ENCODE measurements at regions not wholly inside any gene's neighbourhood (a gene's known extent, or its start where the extent isn't known, plus 50 kb on each side); places are given as distances from the start of the nearest gene placed in this dataset.
"Not testable (repeated sequence)": the region's sequence is repeated elsewhere in the genome, so short reads cannot be mapped to it uniquely, and the experiment has no call there.

- no peak for DNase-seq (ENCODE audit: low read depth in 3 of 3)
Observed at GRCh38 chr11:82533628-82534327, 199.9 kb downstream of the FAM181B start.

GRCh38 chr11:82529936-82530335, 203.7 kb downstream of the FAM181B start:
- DNase-seq (ENCODE audit: low read depth in 3 of 3) = no peak

- DNase-seq (ENCODE audit: low read depth in 3 of 3) = no peak
Observed at GRCh38 chr11:82527081-82527584, 206.5 kb downstream of the FAM181B start.

GRCh38 chr11:82523141-82523540, 210.5 kb downstream of the FAM181B start:
- no peak for DNase-seq (ENCODE audit: low read depth in 3 of 3)

- DNase-seq (ENCODE audit: low read depth in 3 of 3) = no peak
Observed at GRCh38 chr11:82521427-82521826, 212.2 kb downstream of the FAM181B start.

GRCh38 chr11:82507288-82507687, 226.4 kb downstream of the FAM181B start:
- DNase-seq (ENCODE audit: low read depth in 3 of 3) = no peak

GRCh38 chr11:82505379-82505778, 228.3 kb downstream of the FAM181B start:
- DNase-seq (ENCODE audit: low read depth in 3 of 3) = no peak

GRCh38 chr11:82501174-82501573, 232.5 kb downstream of the FAM181B start:
- DNase-seq (ENCODE audit: low read depth in 3 of 3) = not testable (repeated sequence)

GRCh38 chr11:82494988-82495432, 238.7 kb downstream of the FAM181B start:
- no peak for DNase-seq (ENCODE audit: low read depth in 3 of 3)

GRCh38 chr11:82474876-82475275, 258.8 kb downstream of the FAM181B start:
- DNase-seq (ENCODE audit: low read depth in 3 of 3) = no peak

- DNase-seq (ENCODE audit: low read depth in 3 of 3) = no peak
Observed at GRCh38 chr11:82465481-82465880, 268.2 kb downstream of the FAM181B start.

- DNase-seq (ENCODE audit: low read depth in 3 of 3) = no peak
Observed at GRCh38 chr11:82462608-82463242, 270.9 kb downstream of the FAM181B start.

- DNase-seq (ENCODE audit: low read depth in 3 of 3) = no peak
Observed at GRCh38 chr11:82458761-82459160, 274.9 kb downstream of the FAM181B start.

- DNase-seq (ENCODE audit: low read depth in 3 of 3) = no peak
Observed at GRCh38 chr11:82458147-82458546, 275.5 kb downstream of the FAM181B start.

GRCh38 chr11:82450996-82451395, 282.7 kb downstream of the FAM181B start:
- DNase-seq (ENCODE audit: low read depth in 3 of 3) = no peak

- DNase-seq (ENCODE audit: low read depth in 3 of 3) = no peak
Observed at GRCh38 chr11:82406611-82407010, 327.1 kb downstream of the FAM181B start.

GRCh38 chr11:82405421-82405820, 328.2 kb downstream of the FAM181B start:
- no peak for DNase-seq (ENCODE audit: low read depth in 3 of 3)

GRCh38 chr11:82404981-82405380, 328.7 kb downstream of the FAM181B start:
- no peak for DNase-seq (ENCODE audit: low read depth in 3 of 3)

- DNase-seq (ENCODE audit: low read depth in 3 of 3) = no peak
Observed at GRCh38 chr11:82403640-82404305, 329.9 kb downstream of the FAM181B start.

- DNase-seq (ENCODE audit: low read depth in 3 of 3) = no peak
Observed at GRCh38 chr11:82398300-82398815, 335.3 kb downstream of the FAM181B start.

GRCh38 chr11:82396639-82397038, 337.0 kb downstream of the FAM181B start:
- DNase-seq (ENCODE audit: low read depth in 3 of 3) = not testable (repeated sequence)

GRCh38 chr11:82384308-82384707, 349.4 kb downstream of the FAM181B start:
- no peak for DNase-seq (ENCODE audit: low read depth in 3 of 3)

All from stimulated activated CD4-positive, alpha-beta T cell treated with anti-CD3 and anti-CD28 coated beads, TNF-alpha, amount 100 ng/mL, for 24 hours (primary cell).